SK-N-SH treated with all-trans-retinoic acid at 6 μM for 48 hours (cell line): ENCODE measurements at regions not wholly inside any gene's neighbourhood (a gene's known extent, or its start where the extent isn't known, plus 50 kb on each side); places are given as distances from the start of the nearest gene placed in this dataset.

Experiments used
- ATAC-seq: fragments of 200-7000 bp; cut with Tn5 transposase; 3 replicates; pipeline ENCODE4 v1.9.1; 2020; ENCODE audit warnings: mild to moderate bottlenecking, moderate library complexity
- ARNTL ChIP-seq: fragments of 450-650 bp; formaldehyde crosslinking; IDR thresholded peaks from 2 replicates; pipeline ENCODE4 v1.5.0; 2020; ENCODE audit warnings: low read depth, mild to moderate bottlenecking, moderate library complexity, borderline replicate concordance
- BACH2 ChIP-seq: fragments of 250-450 bp; sonication (Bioruptor Pico); IDR thresholded peaks from 2 replicates; pipeline ENCODE4 v1.9.0; 2021; ENCODE audit warnings: mild to moderate bottlenecking, borderline replicate concordance
- CSDC2 ChIP-seq: fragments of 250-450 bp; sonication (Bioruptor Pico); IDR thresholded peaks from 2 replicates; pipeline ENCODE4 v1.5.0; 2020; ENCODE audit warnings: mild to moderate bottlenecking, moderate library complexity
- ESRRG ChIP-seq: fragments of 250-450 bp; sonication (Bioruptor Pico); IDR thresholded peaks from 2 replicates; pipeline ENCODE4 v1.6.1; 2021; ENCODE audit warnings: mild to moderate bottlenecking
- GLIS3 ChIP-seq: fragments of 250-450 bp; sonication (Bioruptor Pico); IDR thresholded peaks from 2 replicates; pipeline ENCODE4 v1.5.0; 2020; ENCODE audit warnings: mild to moderate bottlenecking, moderate library complexity
- ISL1 ChIP-seq: fragments of 250-450 bp; sonication (Bioruptor Pico); IDR thresholded peaks from 2 replicates; pipeline ENCODE4 v2.1.2; 2022; ENCODE audit warnings: mild to moderate bottlenecking, moderate library complexity
- PPARA ChIP-seq: fragments of 250-450 bp; sonication (Bioruptor Pico); IDR thresholded peaks from 2 replicates; pipeline ENCODE4 v1.5.0; 2020; ENCODE audit warnings: mild to moderate bottlenecking, borderline replicate concordance
- RARB ChIP-seq: fragments of 250-450 bp; sonication (Bioruptor Pico); IDR thresholded peaks from 2 replicates; pipeline ENCODE4 v1.8.0; 2021; ENCODE audit warnings: mild to moderate bottlenecking, moderate library complexity
- SNAI2 ChIP-seq: fragments of 250-450 bp; sonication (Bioruptor Pico); IDR thresholded peaks from 2 replicates; pipeline ENCODE4 v1.5.0; 2020; ENCODE audit warnings: mild to moderate bottlenecking, moderate library complexity
- TCF4 ChIP-seq: fragments of 250-450 bp; sonication (Bioruptor Pico); IDR thresholded peaks from 2 replicates; pipeline ENCODE4 v1.8.0; 2021; ENCODE audit warnings: mild to moderate bottlenecking, moderate library complexity, borderline replicate concordance
- ZC3H10 ChIP-seq: fragments of 250-450 bp; sonication (Bioruptor Pico); IDR thresholded peaks from 2 replicates; pipeline ENCODE4 v1.5.1; 2021; ENCODE audit warnings: mild to moderate bottlenecking, moderate library complexity
- ZFP3 ChIP-seq: fragments of 250-450 bp; sonication (Bioruptor Pico); IDR thresholded peaks from 2 replicates; pipeline ENCODE4 v1.5.0; 2020; ENCODE audit warnings: mild to moderate bottlenecking, moderate library complexity
- ZNF565 ChIP-seq: fragments of 450-650 bp; formaldehyde crosslinking; conservative IDR thresholded peaks from 2 replicates; pipeline ENCODE4 v1.5.0; 2020; ENCODE audit warnings: low read depth, mild to moderate bottlenecking, moderate library complexity
- ZNF70 ChIP-seq: fragments of 450-650 bp; formaldehyde crosslinking; IDR thresholded peaks from 2 replicates; pipeline ENCODE4 v1.5.0; 2020; ENCODE audit warnings: mild to moderate bottlenecking, moderate library complexity
- ZNF8 ChIP-seq: fragments of 450-650 bp; formaldehyde crosslinking; IDR thresholded peaks from 2 replicates; pipeline ENCODE4 v1.5.0; 2020; ENCODE audit warnings: mild to moderate bottlenecking, moderate library complexity
- TF ChIP-seq, protein P1 (sequence below): fragments of 250-450 bp; sonication (Bioruptor Pico); IDR thresholded peaks from 2 replicates; pipeline ENCODE4 v1.8.0; 2021; ENCODE audit warnings: low read depth, mild to moderate bottlenecking, moderate library complexity, borderline replicate concordance
- TF ChIP-seq, protein P2 (sequence below): fragments of 250-450 bp; sonication (Bioruptor Pico); IDR thresholded peaks from 2 replicates; pipeline ENCODE4 v1.8.0; 2020; ENCODE audit warnings: mild to moderate bottlenecking, moderate library complexity, borderline replicate concordance
- TF ChIP-seq, protein P3 (sequence below): fragments of 250-450 bp; sonication (Bioruptor Pico); IDR thresholded peaks from 2 replicates; pipeline ENCODE4 v1.5.1; 2020; ENCODE audit warnings: low read depth, mild to moderate bottlenecking, moderate library complexity
- TF ChIP-seq, protein P4 (sequence below): fragments of 250-450 bp; sonication (Bioruptor Pico); IDR thresholded peaks from 2 replicates; pipeline ENCODE4 v1.5.0; 2020; ENCODE audit warnings: mild to moderate bottlenecking, moderate library complexity
- TF ChIP-seq, protein P5 (sequence below): fragments of 250-450 bp; sonication (Bioruptor Pico); IDR thresholded peaks from 2 replicates; pipeline ENCODE4 v1.5.1; 2021; ENCODE audit warnings: mild to moderate bottlenecking, moderate library complexity

DNA sequence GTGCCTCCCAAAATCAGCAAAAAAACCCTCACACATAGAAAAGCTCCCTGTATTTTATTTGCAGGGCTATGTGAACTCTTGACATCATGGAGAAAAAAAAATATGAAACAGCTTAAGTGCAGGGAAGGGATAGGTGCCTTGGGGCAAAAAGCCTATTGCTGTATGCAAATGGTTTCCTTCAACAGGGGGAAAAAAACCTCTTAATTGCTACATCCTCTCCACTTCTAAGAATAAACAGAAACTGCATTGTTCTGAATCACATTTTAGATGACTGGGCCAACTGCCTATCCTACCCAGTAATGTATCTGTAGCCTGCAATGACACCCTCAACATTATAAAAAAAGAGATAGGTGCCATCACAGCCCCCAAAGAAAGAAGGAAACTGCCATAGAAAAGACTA is 229.4 kb upstream of the GALNTL6 start:
- ATAC-seq = no peak
- TF ChIP-seq ZNF70 (no peak), ESRRG (CRISPR knock-in tag) (no peak), TCF4 (CRISPR knock-in tag) (no peak), BACH2 (no peak)

DNA sequence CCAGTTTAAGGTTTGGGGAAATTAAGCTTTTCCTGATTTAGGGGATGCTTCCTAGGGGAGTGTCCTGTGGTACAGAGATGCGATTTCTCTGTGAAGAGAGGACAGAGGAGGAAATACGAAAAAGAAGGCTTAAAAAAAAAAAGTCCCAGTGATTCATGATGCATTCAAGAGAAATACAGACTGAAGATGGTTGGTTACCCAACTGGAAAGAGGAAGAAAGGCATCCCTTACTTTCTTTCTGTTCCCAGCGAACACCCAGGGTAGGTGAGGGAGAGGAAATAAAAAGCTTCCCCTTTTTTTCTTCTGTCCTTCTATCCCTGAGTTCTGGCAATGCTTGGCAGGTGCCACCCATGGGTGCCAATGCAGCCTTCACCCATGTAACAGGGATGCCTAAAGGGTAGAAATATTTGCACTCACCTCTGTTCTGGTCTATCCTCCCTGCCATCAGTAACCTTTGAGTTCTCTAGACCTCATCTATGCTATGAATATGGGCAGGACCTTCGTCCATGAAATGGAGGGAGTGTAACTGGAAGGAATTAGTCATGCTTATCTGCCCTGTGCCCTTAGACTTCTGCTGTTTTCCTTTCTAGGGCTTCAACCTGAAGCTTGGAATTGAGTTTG is 230.1 kb upstream of the GALNTL6 start:
- ATAC-seq = no peak
- TF ChIP-seq ZNF8 (CRISPR knock-in tag) (no peak), PPARA (no peak), CSDC2 (CRISPR knock-in tag) (no peak), ZNF565 (CRISPR knock-in tag) (no peak), ZNF70 (no peak), GLIS3 (CRISPR knock-in tag) (no peak)
- TF ChIP-seq, protein P1, sequence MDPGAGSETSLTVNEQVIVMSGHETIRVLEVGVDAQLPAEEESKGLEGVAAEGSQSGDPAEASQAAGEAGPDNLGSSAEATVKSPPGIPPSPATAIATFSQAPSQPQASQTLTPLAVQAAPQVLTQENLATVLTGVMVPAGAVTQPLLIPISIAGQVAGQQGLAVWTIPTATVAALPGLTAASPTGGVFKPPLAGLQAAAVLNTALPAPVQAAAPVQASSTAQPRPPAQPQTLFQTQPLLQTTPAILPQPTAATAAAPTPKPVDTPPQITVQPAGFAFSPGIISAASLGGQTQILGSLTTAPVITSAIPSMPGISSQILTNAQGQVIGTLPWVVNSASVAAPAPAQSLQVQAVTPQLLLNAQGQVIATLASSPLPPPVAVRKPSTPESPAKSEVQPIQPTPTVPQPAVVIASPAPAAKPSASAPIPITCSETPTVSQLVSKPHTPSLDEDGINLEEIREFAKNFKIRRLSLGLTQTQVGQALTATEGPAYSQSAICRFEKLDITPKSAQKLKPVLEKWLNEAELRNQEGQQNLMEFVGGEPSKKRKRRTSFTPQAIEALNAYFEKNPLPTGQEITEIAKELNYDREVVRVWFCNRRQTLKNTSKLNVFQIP (CRISPR knock-in tag) = no peak

DNA sequence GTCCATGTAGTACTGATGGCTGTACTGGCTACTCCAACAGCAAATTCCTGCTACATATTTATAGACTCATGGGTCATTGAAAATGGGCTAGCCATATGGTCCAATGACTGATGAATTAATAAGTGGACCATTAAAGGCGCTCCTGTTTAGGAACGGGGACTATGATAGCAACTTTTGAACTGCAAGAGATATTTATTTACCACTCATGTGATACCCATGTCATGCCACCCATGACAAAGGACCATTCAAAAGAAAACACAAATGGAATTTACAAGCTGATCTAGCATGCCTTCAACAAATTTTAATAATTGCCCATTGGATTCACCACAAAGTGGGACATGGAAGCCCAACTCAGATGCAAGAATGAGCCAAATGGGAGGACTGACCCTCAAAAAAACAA is 240.0 kb upstream of the GALNTL6 start:
- no peak for ATAC-seq
- TF ChIP-seq CSDC2 (CRISPR knock-in tag) (no peak), ZNF8 (CRISPR knock-in tag) (no peak), ZNF565 (CRISPR knock-in tag) (no peak), ZNF70 (no peak), ISL1 (CRISPR knock-in tag) (no peak), RARB (CRISPR knock-in tag) (no peak), ZC3H10 (no peak), BACH2 (no peak)
- TF ChIP-seq, protein P2, sequence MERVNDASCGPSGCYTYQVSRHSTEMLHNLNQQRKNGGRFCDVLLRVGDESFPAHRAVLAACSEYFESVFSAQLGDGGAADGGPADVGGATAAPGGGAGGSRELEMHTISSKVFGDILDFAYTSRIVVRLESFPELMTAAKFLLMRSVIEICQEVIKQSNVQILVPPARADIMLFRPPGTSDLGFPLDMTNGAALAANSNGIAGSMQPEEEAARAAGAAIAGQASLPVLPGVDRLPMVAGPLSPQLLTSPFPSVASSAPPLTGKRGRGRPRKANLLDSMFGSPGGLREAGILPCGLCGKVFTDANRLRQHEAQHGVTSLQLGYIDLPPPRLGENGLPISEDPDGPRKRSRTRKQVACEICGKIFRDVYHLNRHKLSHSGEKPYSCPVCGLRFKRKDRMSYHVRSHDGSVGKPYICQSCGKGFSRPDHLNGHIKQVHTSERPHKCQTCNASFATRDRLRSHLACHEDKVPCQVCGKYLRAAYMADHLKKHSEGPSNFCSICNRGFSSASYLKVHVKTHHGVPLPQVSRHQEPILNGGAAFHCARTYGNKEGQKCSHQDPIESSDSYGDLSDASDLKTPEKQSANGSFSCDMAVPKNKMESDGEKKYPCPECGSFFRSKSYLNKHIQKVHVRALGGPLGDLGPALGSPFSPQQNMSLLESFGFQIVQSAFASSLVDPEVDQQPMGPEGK = no peak
- TF ChIP-seq, protein P3, sequence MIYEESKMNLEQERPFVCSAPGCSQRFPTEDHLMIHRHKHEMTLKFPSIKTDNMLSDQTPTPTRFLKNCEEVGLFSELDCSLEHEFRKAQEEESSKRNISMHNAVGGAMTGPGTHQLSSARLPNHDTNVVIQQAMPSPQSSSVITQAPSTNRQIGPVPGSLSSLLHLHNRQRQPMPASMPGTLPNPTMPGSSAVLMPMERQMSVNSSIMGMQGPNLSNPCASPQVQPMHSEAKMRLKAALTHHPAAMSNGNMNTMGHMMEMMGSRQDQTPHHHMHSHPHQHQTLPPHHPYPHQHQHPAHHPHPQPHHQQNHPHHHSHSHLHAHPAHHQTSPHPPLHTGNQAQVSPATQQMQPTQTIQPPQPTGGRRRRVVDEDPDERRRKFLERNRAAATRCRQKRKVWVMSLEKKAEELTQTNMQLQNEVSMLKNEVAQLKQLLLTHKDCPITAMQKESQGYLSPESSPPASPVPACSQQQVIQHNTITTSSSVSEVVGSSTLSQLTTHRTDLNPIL (CRISPR knock-in tag) = no peak
- TF ChIP-seq, protein P4, sequence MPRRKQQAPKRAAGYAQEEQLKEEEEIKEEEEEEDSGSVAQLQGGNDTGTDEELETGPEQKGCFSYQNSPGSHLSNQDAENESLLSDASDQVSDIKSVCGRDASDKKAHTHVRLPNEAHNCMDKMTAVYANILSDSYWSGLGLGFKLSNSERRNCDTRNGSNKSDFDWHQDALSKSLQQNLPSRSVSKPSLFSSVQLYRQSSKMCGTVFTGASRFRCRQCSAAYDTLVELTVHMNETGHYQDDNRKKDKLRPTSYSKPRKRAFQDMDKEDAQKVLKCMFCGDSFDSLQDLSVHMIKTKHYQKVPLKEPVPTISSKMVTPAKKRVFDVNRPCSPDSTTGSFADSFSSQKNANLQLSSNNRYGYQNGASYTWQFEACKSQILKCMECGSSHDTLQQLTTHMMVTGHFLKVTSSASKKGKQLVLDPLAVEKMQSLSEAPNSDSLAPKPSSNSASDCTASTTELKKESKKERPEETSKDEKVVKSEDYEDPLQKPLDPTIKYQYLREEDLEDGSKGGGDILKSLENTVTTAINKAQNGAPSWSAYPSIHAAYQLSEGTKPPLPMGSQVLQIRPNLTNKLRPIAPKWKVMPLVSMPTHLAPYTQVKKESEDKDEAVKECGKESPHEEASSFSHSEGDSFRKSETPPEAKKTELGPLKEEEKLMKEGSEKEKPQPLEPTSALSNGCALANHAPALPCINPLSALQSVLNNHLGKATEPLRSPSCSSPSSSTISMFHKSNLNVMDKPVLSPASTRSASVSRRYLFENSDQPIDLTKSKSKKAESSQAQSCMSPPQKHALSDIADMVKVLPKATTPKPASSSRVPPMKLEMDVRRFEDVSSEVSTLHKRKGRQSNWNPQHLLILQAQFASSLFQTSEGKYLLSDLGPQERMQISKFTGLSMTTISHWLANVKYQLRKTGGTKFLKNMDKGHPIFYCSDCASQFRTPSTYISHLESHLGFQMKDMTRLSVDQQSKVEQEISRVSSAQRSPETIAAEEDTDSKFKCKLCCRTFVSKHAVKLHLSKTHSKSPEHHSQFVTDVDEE = no peak
- TF ChIP-seq, protein P1 (CRISPR knock-in tag) = no peak

DNA sequence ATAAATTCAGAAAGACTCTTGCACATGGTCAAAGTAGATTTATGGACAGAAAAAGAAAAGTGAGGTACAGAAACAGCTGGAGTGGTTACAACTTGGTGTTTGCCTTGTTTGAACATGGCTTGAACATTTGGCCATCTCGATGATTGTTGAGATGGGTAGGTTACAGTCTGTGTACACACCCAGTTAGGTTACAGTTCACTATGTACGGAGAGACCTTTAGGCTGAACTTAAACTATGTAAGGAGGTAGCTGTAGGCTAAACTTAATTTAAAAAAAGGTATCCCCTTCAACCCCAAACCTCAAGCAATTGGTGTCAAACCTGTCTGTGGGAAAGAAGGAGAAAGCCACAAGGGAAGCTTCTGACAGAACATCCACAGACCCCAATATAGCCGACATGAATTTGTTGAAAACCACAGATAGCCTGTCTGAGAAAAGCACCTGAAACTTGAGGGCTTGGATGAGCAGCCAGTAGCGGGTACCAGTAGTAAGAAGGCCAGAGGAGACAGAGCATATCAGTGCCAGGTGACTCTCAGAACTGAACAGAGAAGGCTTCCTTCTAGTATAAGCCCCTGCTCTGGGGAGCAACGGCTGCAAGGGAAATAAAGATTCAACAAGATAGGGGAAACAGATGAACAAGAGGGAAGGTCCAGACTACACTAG is 247.9 kb upstream of the GALNTL6 start:
- ATAC-seq = no peak
- TF ChIP-seq ESRRG (CRISPR knock-in tag) = no peak
- TF ChIP-seq GLIS3 (CRISPR knock-in tag) = no peak
- TF ChIP-seq, protein P2 = no peak
- no peak for TF ChIP-seq BACH2
- TF ChIP-seq, protein P3 (CRISPR knock-in tag) = no peak
- no peak for TF ChIP-seq TCF4 (CRISPR knock-in tag)
- no peak for TF ChIP-seq SNAI2
- TF ChIP-seq PPARA = no peak
- no peak for TF ChIP-seq ZC3H10
- TF ChIP-seq ZFP3 = no peak
- TF ChIP-seq CSDC2 (CRISPR knock-in tag) = no peak
- no peak for TF ChIP-seq ARNTL (CRISPR knock-in tag)
- TF ChIP-seq, protein P5, sequence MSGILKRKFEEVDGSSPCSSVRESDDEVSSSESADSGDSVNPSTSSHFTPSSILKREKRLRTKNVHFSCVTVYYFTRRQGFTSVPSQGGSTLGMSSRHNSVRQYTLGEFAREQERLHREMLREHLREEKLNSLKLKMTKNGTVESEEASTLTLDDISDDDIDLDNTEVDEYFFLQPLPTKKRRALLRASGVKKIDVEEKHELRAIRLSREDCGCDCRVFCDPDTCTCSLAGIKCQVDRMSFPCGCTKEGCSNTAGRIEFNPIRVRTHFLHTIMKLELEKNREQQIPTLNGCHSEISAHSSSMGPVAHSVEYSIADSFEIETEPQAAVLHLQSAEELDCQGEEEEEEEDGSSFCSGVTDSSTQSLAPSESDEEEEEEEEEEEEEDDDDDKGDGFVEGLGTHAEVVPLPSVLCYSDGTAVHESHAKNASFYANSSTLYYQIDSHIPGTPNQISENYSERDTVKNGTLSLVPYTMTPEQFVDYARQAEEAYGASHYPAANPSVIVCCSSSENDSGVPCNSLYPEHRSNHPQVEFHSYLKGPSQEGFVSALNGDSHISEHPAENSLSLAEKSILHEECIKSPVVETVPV (CRISPR knock-in tag) = no peak
- TF ChIP-seq ZNF565 (CRISPR knock-in tag) = no peak
